GM21825 (cell line): ENCODE measurements at regions not wholly inside any gene's neighbourhood (a gene's known extent, or its start where the extent isn't known, plus 50 kb on each side); places are given as distances from the start of the nearest gene placed in this dataset.
"Not testable (repeated sequence)": the region's sequence is repeated elsewhere in the genome, so short reads cannot be mapped to it uniquely, and the experiment has no call there.

Source experiments
- ATAC-seq: cut with Tn5 transposase; IDR thresholded peaks from one replicate; pipeline ENCODE4 v1.9.1; 2021; ENCODE audit warnings: mild to moderate bottlenecking, moderate library complexity; ENCODE audit not compliant: unreplicated experiment

DNA sequence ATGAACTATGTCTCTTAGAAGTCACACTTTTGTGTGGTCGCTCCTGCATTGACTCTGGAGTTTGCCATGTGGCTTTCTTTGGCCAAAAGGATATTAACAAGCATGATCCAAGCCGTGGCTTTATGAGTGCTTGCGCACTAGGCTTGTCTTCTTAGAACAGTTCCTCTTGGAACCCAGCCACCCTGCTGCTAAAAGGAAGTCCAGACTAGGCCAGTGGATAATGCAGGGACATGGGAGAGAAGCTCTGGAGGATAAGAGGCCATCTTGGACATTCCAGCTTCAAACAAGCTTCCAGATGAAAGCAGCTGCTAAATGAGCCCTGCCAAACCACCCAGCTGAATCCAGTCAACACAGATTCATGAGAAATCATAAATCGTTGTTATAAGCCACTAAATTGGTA is 346.4 kb downstream of the CDC5L start:
- no peak for ATAC-seq

GRCh38 chr6:44734886-44735629 is 347.6 kb downstream of the CDC5L start:
- peak; percentile 25 for ATAC-seq

GRCh38 chr6:44735630-44735963 is 348.1 kb downstream of the CDC5L start:
- peak; percentile 44 for ATAC-seq

DNA sequence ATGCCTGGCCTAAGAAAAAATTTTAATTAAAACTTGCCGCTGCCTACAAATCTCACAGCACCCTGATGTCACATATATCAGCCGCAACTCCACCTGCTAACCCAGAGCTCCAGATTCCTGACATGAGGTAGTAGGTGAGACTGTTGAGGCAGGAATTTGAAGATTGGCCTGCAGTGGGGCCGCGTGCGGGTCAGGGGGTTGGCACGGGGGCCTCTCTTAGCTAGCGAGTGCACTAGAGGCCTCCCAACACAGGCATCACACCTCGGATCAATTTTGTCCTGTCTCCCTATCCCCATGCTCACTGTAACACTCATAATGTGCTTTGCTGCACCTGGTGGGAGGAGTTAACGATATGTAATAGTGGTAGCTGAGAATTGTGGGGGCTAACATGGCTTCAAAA is 349.8 kb downstream of the CDC5L start:
- no peak for ATAC-seq

DNA sequence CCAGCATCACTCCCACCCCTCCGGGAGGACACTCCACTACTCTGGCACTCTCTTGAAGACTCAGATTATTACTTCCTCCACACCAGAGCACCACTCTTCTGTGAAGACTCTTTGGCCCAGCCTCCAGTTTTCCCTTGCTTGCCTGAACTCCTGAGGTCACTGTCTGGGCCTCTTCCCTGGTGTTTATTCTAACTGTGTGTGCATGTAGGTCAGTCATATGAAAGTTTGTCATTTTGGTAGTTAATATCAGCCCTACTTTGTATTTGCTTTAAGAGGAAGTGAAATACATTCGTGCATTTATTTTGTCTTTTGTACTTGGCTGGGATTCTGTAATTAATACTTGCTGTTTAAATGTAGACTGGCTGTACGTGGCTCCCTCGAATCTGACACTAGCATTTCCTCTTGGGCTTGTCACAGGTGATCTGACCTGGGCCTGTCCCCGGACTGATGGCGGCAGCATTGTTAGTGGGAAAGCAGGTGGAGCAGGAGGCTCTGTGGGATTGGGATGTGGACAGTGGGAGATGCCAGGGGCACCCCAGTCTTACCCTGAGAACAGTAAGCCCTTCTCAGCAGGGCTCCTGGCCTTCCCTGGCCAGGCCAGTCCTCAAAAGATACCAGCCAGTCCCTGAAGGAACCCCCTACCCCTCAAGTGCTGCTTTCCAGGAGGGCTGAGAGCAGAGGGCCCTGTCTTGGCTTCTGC is 350.5 kb downstream of the CDC5L start:
- no peak for ATAC-seq

DNA sequence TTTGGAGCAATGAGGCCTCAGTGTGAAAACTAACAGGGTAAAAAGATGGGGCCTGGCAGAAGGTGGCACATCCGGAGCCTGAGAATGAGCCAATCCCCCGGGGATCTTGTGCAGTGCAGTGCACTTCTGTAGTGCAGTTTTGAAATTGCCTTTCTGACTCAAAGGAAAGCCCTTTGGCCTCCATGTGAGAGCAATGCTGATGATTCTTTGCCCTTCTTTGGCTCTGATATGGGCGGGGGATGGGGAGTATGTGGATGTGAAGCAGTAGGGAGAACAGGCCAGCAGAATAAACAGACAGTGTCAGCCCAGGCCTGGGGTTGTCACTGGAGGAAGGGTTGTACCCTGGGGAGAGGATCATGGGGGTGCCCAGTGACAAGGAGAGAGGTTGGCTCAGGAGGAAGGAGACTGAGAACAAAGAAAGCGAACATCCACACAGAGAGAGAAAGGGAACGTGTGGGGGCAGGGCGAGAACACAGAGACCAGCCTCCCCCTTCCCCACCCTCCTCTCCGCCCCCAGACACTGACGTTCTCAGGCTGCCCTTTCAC is 351.2 kb downstream of the CDC5L start:
- peak; percentile 34 for ATAC-seq

DNA sequence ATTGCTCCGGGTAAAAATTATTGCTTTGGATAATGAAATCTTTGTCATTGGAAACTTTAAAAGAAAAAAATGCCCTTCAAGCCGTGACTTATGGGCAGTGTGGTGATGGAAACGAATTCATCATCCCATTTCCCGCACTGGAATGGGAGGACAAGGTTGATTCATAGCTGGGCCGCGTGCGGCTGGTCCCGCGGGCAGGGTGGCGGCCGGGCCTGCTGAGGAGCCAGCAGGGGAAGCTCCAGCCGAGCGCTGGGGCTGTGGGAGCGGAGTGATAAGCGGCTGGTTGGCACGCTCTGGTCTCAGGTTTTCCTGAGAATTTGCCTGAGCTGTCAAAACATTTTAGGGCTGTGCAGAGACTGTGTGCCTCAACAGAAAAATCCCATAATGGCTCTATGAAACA is 351.7 kb downstream of the CDC5L start:
- no peak for ATAC-seq

DNA sequence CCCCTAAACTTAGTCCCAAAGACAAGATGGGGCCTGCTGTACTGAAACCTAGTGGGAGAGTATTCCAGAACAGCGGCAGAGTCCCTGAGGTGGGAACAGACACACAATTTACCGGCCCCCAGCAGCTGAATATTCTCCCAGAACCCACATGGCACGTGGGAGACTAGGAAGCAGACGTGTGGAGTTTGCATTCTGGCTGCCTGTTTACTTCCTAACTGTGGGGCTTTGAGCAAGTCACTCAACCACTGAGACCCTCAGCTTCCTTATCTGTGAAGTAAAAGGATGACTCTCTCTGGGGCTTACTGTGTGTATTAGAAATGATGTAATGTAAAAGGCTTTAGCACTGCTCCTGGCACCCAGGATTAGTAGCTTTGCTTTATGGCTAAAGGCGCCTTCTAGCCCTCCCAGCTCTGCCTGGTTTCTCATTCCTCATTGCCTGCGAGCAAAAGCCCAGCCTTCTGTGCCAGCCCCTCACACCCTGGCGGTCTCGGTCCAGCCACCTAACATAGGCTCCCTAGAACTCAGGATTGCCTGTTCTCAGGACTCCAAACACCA is 353.1 kb downstream of the CDC5L start:
- ATAC-seq: no peak

DNA sequence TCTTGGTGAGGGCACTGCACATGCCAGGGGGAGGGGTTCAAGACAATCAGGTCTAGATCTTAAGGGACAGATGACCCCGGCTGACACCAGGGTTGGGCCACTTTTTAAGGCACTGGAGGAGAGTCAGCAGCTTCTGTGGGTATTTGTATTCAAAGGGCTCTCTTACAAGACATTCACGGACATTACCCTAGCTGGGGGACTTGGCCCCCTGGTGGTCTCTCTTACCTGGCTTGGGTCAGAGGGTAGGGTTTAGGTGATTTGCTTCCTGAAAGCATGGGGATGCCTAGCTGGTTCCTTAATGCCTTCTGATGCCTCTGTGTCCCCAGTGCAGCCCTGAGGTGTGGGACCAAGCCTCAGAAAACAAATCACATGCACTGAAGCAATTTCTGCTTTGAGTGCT is 354.7 kb downstream of the CDC5L start:
- ATAC-seq: no peak

DNA sequence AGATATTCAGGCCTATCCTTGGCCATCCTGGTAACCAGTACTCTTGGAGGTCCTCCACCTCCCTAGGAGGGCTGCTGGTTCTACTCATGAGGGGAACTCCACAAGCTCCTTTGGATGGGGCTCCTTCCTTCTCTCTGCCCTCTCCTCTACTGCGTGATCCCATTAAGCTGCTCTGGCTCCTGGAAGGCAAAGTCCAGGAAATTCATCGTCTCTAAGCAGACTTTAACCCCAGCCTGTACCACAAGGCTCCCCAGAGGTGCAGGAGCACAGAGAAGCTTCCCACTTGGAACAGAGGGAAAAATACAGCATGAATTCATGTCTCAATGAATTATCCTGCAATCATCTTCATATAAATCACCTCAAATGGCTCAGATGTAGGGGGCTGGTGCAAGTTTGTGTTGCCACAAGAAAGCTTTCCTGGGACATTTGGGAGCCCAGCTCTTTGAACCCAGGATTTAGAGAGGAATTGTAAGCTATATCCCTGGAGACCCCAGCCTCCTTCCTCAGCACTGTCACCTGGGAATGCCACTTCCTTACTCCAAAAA is 355.4 kb downstream of the CDC5L start:
- no peak for ATAC-seq

- ATAC-seq: not testable (repeated sequence)
Measured at GRCh38 chr6:44760116-44760515, 372.6 kb downstream of the CDC5L start.

DNA sequence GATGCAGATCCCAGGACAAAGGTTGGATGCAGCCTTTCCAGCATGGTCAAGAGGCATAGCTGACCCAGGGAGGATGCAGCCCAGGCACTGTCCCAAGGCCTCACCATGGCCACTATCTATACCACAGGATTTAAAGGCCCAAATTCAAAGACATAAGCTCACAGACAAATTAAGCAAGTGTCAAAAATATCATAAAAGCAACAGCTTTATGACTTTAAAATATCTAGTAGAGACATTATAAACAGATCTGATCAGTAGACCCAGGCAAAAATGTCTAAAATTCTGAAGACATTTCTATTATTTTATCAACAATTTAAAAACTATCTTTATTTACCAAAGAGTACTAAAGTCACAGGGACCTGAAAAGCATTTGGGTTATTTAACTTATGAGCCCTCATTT is 373.5 kb downstream of the CDC5L start:
- ATAC-seq: no peak

DNA sequence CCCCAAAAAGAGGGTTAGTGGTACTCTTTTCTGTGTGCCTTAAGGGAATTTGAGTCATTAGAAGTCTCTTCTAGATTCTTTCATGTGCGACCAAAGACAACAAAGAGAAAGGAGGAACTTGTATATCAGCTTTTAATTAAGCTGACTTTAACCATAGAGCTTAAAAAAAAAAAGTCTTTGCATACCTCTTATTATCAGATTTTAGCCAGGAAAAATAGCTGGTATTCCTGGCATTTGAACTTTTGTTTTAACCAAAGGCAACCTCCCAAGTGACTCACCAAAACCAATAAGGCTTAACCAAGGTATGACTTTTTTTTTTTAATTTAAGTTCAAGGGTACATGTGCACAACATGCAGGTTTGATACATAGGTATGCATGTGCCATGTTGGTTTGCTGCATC is 375.0 kb downstream of the CDC5L start:
- ATAC-seq: no peak

DNA sequence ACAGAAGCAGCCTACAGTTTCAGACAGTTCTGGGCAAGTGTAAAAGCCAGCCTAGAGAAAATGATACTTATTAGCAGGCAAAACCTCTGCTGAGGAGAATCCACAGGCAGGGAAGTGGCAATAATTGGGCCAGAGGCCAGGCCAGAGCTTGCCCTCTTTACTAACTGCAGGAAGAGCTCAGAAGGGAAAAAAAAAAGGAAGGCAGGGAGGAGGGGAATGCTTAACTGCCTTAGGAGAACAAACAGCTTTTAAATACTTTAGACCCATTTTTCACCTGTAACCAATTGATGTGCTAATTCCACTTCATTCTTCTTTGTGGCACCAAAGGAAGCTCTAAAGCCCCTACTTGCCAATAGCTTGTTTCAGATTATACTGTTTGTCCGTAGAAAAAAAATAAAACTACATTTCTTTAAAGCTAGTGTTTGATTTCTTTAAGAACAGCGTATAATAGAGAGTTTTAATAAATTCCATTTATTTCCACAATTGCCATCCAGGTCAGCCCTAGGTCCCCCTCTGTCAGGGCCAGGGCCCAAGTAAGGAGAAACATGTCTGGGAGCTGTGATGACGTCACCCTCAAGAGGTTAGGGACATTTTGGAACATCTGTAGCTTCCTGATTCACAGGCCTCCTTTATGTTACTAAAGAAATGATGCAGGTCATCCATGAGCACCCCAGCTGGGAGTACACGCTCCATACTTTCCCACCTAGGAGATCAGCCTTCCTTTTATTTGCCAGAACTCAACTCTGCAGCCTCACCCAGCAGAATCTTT is 384.3 kb downstream of the CDC5L start:
- no peak for ATAC-seq

DNA sequence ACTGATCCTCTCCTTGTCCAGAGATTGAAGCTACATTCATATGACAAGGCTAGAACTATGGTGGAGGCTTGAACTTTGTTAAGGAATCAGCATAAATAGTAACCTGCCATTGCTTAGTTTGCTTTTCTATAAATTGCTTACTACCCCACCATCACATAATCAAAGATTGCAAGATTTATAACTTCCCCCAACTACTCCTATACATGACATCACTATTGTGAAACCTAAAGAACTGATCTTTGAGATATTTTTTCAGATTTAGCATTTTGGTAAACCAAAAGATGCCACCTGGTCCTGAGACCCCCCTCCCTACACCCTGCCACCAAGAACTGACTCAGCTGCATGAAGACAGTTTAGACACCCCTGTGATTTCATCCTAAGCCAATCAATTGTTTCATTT is 385.3 kb downstream of the CDC5L start:
- no peak for ATAC-seq

GRCh38 chr6:44775121-44775520 is 387.6 kb downstream of the CDC5L start:
- ATAC-seq: no peak

DNA sequence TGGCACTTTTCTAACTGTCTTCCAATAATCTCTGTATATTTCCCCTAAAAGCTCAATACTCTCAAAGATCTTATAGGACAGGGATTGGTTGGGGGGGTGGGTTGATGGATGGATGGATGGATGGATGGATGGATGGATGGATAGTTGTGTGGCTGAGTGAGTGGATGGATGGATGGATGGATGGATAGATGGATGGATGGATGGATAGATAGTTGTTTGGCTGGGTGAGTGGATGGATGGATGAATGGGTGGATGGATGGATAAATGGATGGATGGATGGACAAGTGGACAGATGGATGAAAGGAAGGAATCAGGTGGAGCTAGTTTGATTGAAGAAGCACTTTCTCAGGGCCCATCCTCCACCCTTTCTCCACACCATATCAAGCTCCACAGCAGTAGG is 388.8 kb downstream of the CDC5L start:
- ATAC-seq: no peak

DNA sequence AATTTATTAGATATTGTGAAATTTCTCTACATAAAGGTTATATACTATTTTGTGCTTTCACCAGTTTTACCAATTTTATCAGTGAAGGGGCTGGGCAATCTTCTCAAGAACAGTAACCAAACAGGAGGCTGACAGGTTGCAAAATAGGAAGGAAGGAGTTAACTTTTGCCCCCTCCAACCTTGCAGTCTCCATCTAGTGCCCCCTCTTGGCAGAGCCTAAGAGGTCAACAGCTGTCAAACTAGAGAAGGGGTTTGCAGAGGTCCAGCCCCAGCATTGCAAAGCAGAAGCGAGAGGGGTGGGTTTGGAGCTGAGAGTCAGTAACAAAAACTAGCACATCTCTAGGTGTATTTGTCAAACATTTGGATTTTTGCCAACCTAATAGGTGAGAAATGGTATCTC is 391.0 kb downstream of the CDC5L start:
- ATAC-seq: no peak
